ENCODE measurements at regions not wholly inside any gene's neighbourhood (a gene's known extent, or its start where the extent isn't known, plus 50 kb on each side); places are given as distances from the start of the nearest gene placed in this dataset.

GRCh38 chr2:7748717-7749415 is 831.7 kb downstream of the RNF144A start:
- TF ChIP-seq POLR2A (IDR thresholded peaks at IDR 0.05) (no peak), CTCF (IDR thresholded peaks at IDR 0.05) (no peak)
